Psoas muscle (tissue), 7 donors: ENCODE measurements at regions not wholly inside any gene's neighbourhood (a gene's known extent, or its start where the extent isn't known, plus 50 kb on each side); places are given as distances from the start of the nearest gene placed in this dataset.

ENCODE experiments used
- ATAC-seq, 4 donors: fragments of 200-7000 bp; cut with Tn5 transposase; one replicate each; pipeline ENCODE4 v1.9.1; 2020; ENCODE audit warnings: moderate library complexity in 3 of 4, mild to moderate bottlenecking in 2 of 4
- DNase-seq, 2 donors: peaks; one replicate each; pipeline ENCODE4 v3.0.0-alpha.2; 2020
- H3K27ac ChIP-seq: fragments of 200-600 bp; one replicate; pipeline ENCODE4 v1.8.0; 2022
- H3K27me3 ChIP-seq, 3 donors: fragments of 200-600 bp in 1 of 3; one replicate each; pipeline versions ENCODE4 v1.6.1 to v1.8.0; 2013 to 2022; ENCODE audit warnings: low read length in 2 of 3, mild to moderate bottlenecking in 2 of 3, moderate library complexity in 1 of 3; ENCODE audit not compliant: insufficient read depth in 3 of 3
- H3K36me3 ChIP-seq, 2 donors: fragments of 200-600 bp in 1 of 2; one replicate each; pipeline versions ENCODE4 v1.6.1 to v1.8.0; 2013 to 2022; ENCODE audit warnings: low read depth in 1 of 2, mild to moderate bottlenecking in 1 of 2, moderate library complexity in 1 of 2; ENCODE audit not compliant: insufficient read depth in 1 of 2
- H3K4me1 ChIP-seq: fragments of 200-600 bp; one replicate; pipeline ENCODE4 v1.8.0; 2022
- H3K4me3 ChIP-seq: fragments of 200-600 bp; one replicate; pipeline ENCODE4 v1.8.0; 2022; ENCODE audit warnings: mild to moderate bottlenecking
- H3K9me3 ChIP-seq: fragments of 200-600 bp; one replicate; pipeline ENCODE4 v1.8.0; 2022
- WGBS, 3 donors: extraction: QIAGEN DNeasy Blood & Tissue Kit; methylation state at CpG; one replicate each; pipeline versions ENCODE4 v1.1.6 to v1.1.7; 2013; 5-methylcytosine and 5-hydroxymethylcytosine counted together
- intact Hi-C, 2 donors: fragments of 100-400 bp; cut with DNase I; formaldehyde crosslinking; loops; one replicate each; pipeline versions ENCODE4 v1.11.0 to v1.14.2; 2022
- TF ChIP-seq, protein P1 (sequence below): fragments of 200-600 bp; IDR thresholded peaks from one replicate; pipeline ENCODE4 v1.8.0; 2022; ENCODE audit warnings: antibody characterized with exemption
- donor health status: healthy with polysubstance abuse.
- donor health status: DM: no; HTN: no; CAD: no; lungs with moderate emphysema.
- donor health status: Bipolar disorder and iron deficiency.
- donor health status: healthy.
- donor health status: DM: yes; HTN: yes; CAD: no.
- donor health status: DM: no; HTN: no; CAD: no.
- donor health status: DM: yes; HTN: yes; CAD: no.

GRCh38 chr9:78539904-78540303 is 243.0 kb downstream of the PSAT1 start:
- Histone ChIP-seq H3K4me1 (peaks cover 12% of the 10 kb centered on the region), H3K27ac (peak overlapping the region; percentile 75), H3K27me3 (no peaks in the 10 kb centered on the region), H3K9me3 (no peaks in the 10 kb centered on the region), H3K36me3 (no peaks in the 10 kb centered on the region), H3K4me3 (no peak overlapping the region)
- WGBS, 3 donors = 11 to 12% (median 12%) methylated on average over 2 of the region's 2 CpGs
- intact Hi-C loops = no loop called here
- TF ChIP-seq, protein P1, sequence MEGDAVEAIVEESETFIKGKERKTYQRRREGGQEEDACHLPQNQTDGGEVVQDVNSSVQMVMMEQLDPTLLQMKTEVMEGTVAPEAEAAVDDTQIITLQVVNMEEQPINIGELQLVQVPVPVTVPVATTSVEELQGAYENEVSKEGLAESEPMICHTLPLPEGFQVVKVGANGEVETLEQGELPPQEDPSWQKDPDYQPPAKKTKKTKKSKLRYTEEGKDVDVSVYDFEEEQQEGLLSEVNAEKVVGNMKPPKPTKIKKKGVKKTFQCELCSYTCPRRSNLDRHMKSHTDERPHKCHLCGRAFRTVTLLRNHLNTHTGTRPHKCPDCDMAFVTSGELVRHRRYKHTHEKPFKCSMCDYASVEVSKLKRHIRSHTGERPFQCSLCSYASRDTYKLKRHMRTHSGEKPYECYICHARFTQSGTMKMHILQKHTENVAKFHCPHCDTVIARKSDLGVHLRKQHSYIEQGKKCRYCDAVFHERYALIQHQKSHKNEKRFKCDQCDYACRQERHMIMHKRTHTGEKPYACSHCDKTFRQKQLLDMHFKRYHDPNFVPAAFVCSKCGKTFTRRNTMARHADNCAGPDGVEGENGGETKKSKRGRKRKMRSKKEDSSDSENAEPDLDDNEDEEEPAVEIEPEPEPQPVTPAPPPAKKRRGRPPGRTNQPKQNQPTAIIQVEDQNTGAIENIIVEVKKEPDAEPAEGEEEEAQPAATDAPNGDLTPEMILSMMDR = no peak
- DNase-seq (peak; percentile 64 to 85), ATAC-seq (peak; percentile 98 to 100 (median 100))

DNA sequence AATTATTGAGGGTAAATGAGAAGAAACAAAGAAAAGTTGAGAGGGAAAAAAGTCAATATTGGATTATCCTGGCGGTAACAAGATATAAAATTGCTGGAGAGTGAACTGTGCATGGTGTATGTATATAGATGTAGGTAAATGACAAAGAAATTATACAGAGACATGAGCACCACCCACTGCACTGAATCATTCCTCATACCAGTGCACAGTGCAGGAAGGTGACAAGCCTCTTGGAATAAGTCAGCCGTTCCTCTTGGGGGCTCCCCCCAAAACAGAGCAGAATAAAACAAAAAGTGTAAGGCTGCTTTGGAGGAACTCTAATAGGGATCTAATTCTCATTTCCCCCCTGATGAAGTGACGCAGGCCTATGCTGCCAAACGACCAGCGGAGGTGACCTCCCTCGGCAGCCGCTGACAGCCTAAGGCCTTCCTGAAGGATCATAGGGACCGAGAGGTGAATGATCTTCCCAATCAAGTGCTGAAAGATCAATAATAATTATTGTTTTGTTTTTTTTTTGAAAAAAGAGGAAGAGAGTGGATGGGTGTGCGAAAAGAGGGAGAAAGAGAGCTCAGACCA is 245.0 kb downstream of the PSAT1 start:
- 89 to 94% (median 93%) methylated on average over 9 of the region's 9 CpGs for WGBS, 3 donors
- Histone ChIP-seq H3K27ac (no peak overlapping the region), H3K4me3 (no peak overlapping the region), H3K36me3 (no peaks in the 10 kb centered on the region), H3K27me3 (no peaks in the 10 kb centered on the region), H3K9me3 (no peaks in the 10 kb centered on the region), H3K4me1 (peaks cover 12% of the 10 kb centered on the region)
- TF ChIP-seq, protein P1 = no peak
- ATAC-seq = no peak
- no peak for DNase-seq
- intact Hi-C loops = no loop called here

DNA sequence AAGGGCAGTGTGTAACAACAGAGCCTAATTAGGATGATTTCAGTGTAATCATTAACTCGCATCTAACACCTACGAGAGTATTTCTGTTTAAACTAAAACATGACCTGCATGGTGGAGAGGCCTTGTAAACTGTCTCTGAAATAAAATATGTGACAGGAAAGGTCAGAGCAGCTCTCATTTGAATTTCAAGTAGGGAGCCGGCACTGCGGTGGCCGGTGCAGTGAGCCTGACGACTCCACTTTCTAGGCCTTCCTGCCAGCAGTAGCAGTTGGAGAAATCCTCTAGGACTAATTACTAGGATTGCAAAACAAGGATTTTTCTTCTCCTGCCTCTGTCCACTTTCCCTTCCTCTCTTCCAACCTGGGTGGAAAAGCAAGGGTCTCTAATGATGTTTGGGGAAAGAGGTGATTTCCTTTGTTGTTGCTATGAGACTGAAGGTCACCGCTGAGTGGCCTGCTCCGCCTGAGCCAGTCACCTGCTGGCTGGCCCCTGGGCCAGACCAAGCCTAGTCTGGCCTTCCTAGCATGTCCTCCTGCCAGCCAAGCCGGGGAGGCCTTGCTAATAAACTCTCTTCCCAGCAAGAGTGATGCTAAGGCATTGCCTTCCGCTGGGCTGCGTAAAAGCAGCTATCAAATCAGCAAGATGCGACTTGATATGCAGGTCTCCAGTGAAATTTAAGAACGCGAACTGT is 245.7 kb downstream of the PSAT1 start:
- 48 to 59% (median 50%) methylated on average over 14 of the region's 14 CpGs for WGBS, 3 donors
- H3K4me1 ChIP-seq = peaks cover 12% of the 10 kb centered on the region
- H3K27me3 ChIP-seq = no peaks in the 10 kb centered on the region
- DNase-seq (no peak), ATAC-seq (peak in 1 of 4 donors; percentile 46)
- no peaks in the 10 kb centered on the region for H3K36me3 ChIP-seq
- TF ChIP-seq, protein P1 = no peak
- no peak overlapping the region for H3K4me3 ChIP-seq
- no peak overlapping the region for H3K27ac ChIP-seq
- no peaks in the 10 kb centered on the region for H3K9me3 ChIP-seq
- intact Hi-C loops = no loop called here

- Histone ChIP-seq H3K27me3 (no peaks in the 10 kb centered on the region), H3K4me3 (no peak overlapping the region), H3K9me3 (no peaks in the 10 kb centered on the region), H3K27ac (no peak overlapping the region), H3K36me3 (no peaks in the 10 kb centered on the region), H3K4me1 (peaks cover 12% of the 10 kb centered on the region)
- 68 to 86% (median 74%) methylated on average over 3 of the region's 3 CpGs for WGBS, 3 donors
- TF ChIP-seq, protein P1 = no peak
- intact Hi-C loops = no loop called here
- DNase-seq (no peak), ATAC-seq (no peak)
Observed at GRCh38 chr9:78543353-78543752, 246.4 kb downstream of the PSAT1 start.
